B cell (primary cell): ENCODE measurements at regions not wholly inside any gene's neighbourhood (a gene's known extent, or its start where the extent isn't known, plus 50 kb on each side); places are given as distances from the start of the nearest gene placed in this dataset.

ENCODE experiments used
- EZH2 ChIP-seq: IDR thresholded peaks from 2 replicates; pipeline ENCODE4 v1.6.1; 2012; ENCODE audit warnings: borderline replicate concordance, low read depth, mild to moderate bottlenecking, moderate library complexity, low read length; ENCODE audit not compliant: insufficient read depth, poor library complexity, severe bottlenecking
- TF ChIP-seq, protein P1 (sequence below): fragments of 200-600 bp; IDR thresholded peaks from one replicate; pipeline ENCODE4 v1.8.0; 2022; ENCODE audit warnings: antibody characterized with exemption, mild to moderate bottlenecking

- TF ChIP-seq, protein P1, sequence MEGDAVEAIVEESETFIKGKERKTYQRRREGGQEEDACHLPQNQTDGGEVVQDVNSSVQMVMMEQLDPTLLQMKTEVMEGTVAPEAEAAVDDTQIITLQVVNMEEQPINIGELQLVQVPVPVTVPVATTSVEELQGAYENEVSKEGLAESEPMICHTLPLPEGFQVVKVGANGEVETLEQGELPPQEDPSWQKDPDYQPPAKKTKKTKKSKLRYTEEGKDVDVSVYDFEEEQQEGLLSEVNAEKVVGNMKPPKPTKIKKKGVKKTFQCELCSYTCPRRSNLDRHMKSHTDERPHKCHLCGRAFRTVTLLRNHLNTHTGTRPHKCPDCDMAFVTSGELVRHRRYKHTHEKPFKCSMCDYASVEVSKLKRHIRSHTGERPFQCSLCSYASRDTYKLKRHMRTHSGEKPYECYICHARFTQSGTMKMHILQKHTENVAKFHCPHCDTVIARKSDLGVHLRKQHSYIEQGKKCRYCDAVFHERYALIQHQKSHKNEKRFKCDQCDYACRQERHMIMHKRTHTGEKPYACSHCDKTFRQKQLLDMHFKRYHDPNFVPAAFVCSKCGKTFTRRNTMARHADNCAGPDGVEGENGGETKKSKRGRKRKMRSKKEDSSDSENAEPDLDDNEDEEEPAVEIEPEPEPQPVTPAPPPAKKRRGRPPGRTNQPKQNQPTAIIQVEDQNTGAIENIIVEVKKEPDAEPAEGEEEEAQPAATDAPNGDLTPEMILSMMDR, result no peak
- no peak for TF ChIP-seq EZH2
Measured at GRCh38 chr6:87828044-87828443, 126.0 kb upstream of the AKIRIN2 start.
